ENCODE measurements at regions not wholly inside any gene's neighbourhood (a gene's known extent, or its start where the extent isn't known, plus 50 kb on each side); places are given as distances from the start of the nearest gene placed in this dataset.

GRCh38 chr3:28109829-28110228, 131.6 kb upstream of the CMC1 start:
- TF ChIP-seq ZNF274 (IDR thresholded peaks at IDR 0.05; ENCODE audit: low read depth, low read length): no peak
- no peak for TF ChIP-seq YY1 (IDR thresholded peaks at IDR 0.05; ENCODE audit: insufficient read depth, insufficient read length)

Data from NT2/D1 (cell line).